Prostate gland (tissue), 2 donors: ENCODE measurements at regions not wholly inside any gene's neighbourhood (a gene's known extent, or its start where the extent isn't known, plus 50 kb on each side); places are given as distances from the start of the nearest gene placed in this dataset.

Source experiments
- POLR2AphosphoS5 ChIP-seq: sonication (generic); formaldehyde crosslinking; IDR thresholded peaks from one replicate; pipeline ENCODE4 v1.6.1; 2017; ENCODE audit warnings: antibody characterized with exemption
- TF ChIP-seq, protein P1 (sequence below), 4 experiments: fragments of 200-600 bp in 2 of 4; fragments of 450-650 bp in 2 of 4; sonication (generic) in 2 of 4; IDR thresholded peaks; 1 replicate in 3 of 4; 2 replicates in 1 of 4; pipeline ENCODE4 v1.5.1; 2016 to 2019; ENCODE audit warnings: antibody characterized with exemption in 4 of 4, mild to moderate bottlenecking in 2 of 4, moderate library complexity in 2 of 4

DNA sequence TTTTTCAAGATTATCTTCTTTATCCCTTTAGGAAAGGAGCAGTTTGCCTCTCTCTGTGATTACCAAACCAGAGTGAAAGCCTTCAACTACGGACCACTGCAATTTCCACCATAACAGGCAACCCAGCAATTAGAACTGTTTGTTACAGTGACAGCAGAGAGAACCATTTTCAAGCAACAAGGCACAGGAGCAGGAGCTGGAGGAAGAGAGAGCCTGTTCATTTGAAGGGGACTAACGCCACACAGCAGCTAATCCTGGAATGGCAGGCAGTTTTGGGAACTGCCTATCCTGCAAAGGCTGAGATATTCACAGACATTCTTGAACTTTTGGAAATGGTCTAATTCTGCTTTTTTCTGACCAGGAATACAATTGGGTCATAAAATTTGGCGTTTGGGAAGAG is 1541.9 kb upstream of the PIK3C3 start:
- no peak for TF ChIP-seq POLR2AphosphoS5
- TF ChIP-seq, protein P1, sequence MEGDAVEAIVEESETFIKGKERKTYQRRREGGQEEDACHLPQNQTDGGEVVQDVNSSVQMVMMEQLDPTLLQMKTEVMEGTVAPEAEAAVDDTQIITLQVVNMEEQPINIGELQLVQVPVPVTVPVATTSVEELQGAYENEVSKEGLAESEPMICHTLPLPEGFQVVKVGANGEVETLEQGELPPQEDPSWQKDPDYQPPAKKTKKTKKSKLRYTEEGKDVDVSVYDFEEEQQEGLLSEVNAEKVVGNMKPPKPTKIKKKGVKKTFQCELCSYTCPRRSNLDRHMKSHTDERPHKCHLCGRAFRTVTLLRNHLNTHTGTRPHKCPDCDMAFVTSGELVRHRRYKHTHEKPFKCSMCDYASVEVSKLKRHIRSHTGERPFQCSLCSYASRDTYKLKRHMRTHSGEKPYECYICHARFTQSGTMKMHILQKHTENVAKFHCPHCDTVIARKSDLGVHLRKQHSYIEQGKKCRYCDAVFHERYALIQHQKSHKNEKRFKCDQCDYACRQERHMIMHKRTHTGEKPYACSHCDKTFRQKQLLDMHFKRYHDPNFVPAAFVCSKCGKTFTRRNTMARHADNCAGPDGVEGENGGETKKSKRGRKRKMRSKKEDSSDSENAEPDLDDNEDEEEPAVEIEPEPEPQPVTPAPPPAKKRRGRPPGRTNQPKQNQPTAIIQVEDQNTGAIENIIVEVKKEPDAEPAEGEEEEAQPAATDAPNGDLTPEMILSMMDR (IDR thresholded peaks at IDR 0.05), result no peak
